SK-N-SH (cell line): ENCODE measurements at regions not wholly inside any gene's neighbourhood (a gene's known extent, or its start where the extent isn't known, plus 50 kb on each side); places are given as distances from the start of the nearest gene placed in this dataset.

Experiments used
- CHD2 ChIP-seq: fragments of 150-350 bp; IDR thresholded peaks from 2 replicates; pipeline ENCODE4 v1.6.1; 2018; ENCODE audit warnings: low read length; ENCODE audit not compliant: partially characterized antibody
- ELF1 ChIP-seq: IDR thresholded peaks from 2 replicates; pipeline ENCODE4 v1.4.0; 2012
- FOXM1 ChIP-seq: IDR thresholded peaks from 2 replicates; pipeline ENCODE4 v1.4.0; 2012; ENCODE audit warnings: low read depth, mild to moderate bottlenecking
- GABPA ChIP-seq: IDR thresholded peaks from 2 replicates; pipeline ENCODE4 v1.4.0; 2012; ENCODE audit warnings: low read depth, mild to moderate bottlenecking
- JUND ChIP-seq: IDR thresholded peaks from 2 replicates; pipeline ENCODE4 v1.4.0; 2012
- MXI1 ChIP-seq: IDR thresholded peaks from 2 replicates; pipeline ENCODE4 v1.6.1; 2012; ENCODE audit warnings: mild to moderate bottlenecking, low read depth, low read length, improper control_type of control experiment
- RFX5 ChIP-seq: IDR thresholded peaks from 2 replicates; pipeline ENCODE4 v1.6.1; 2012; ENCODE audit warnings: mild to moderate bottlenecking, improper control_type of control experiment, low read length
- RXRA ChIP-seq: IDR thresholded peaks from 2 replicates; pipeline ENCODE4 v1.4.0; 2012; ENCODE audit warnings: low read depth, mild to moderate bottlenecking, borderline replicate concordance
- SIN3A ChIP-seq: IDR thresholded peaks from 2 replicates; pipeline ENCODE4 v1.6.1; 2012; ENCODE audit warnings: low read depth, mild to moderate bottlenecking, low read length, moderate library complexity, borderline replicate concordance
- TEAD4 ChIP-seq: IDR thresholded peaks from 2 replicates; pipeline ENCODE4 v1.4.0; 2012; ENCODE audit warnings: mild to moderate bottlenecking, borderline replicate concordance; ENCODE audit not compliant: insufficient read depth
- TF ChIP-seq, protein P1 (sequence below): fragments of 200-600 bp; sonication (generic); IDR thresholded peaks from 2 replicates; pipeline ENCODE4 v1.6.1; 2017; ENCODE audit warnings: antibody characterized with exemption, mild to moderate bottlenecking, moderate library complexity
- TF ChIP-seq, protein P2 (sequence below): IDR thresholded peaks from 2 replicates; pipeline ENCODE4 v1.4.0; 2012; ENCODE audit warnings: low read depth
- TF ChIP-seq, protein P3 (sequence below): IDR thresholded peaks from 2 replicates; pipeline ENCODE4; 2012
- TF ChIP-seq, protein P4 (sequence below): IDR thresholded peaks from 2 replicates; pipeline ENCODE4 v1.4.0; 2012; ENCODE audit warnings: low read depth, borderline replicate concordance

DNA sequence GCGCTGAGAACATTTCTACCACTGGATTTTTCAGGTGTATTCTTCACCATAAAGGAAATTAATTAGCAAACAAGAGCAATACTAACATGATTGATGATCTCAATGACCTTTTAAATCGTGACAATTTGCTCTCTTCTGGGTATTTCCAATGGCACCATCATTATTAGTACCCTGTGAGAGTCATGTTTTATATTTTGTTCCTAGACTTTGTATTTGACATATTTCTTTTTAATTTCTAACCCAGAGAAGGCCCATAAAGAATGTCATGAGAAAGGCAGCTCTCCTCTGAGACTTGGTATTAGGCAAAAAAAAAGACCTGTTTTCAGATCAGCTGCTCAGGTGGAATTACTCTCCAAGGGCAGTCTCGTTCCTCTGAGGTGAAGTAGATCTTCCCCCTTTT lies 1253.4 kb downstream of the ROBO2 start:
- no peak for TF ChIP-seq MXI1
- TF ChIP-seq, protein P1, sequence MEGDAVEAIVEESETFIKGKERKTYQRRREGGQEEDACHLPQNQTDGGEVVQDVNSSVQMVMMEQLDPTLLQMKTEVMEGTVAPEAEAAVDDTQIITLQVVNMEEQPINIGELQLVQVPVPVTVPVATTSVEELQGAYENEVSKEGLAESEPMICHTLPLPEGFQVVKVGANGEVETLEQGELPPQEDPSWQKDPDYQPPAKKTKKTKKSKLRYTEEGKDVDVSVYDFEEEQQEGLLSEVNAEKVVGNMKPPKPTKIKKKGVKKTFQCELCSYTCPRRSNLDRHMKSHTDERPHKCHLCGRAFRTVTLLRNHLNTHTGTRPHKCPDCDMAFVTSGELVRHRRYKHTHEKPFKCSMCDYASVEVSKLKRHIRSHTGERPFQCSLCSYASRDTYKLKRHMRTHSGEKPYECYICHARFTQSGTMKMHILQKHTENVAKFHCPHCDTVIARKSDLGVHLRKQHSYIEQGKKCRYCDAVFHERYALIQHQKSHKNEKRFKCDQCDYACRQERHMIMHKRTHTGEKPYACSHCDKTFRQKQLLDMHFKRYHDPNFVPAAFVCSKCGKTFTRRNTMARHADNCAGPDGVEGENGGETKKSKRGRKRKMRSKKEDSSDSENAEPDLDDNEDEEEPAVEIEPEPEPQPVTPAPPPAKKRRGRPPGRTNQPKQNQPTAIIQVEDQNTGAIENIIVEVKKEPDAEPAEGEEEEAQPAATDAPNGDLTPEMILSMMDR, result no peak
- no peak for TF ChIP-seq SIN3A
- TF ChIP-seq, protein P2, sequence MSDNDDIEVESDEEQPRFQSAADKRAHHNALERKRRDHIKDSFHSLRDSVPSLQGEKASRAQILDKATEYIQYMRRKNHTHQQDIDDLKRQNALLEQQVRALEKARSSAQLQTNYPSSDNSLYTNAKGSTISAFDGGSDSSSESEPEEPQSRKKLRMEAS, result no peak
- TF ChIP-seq, protein P3, sequence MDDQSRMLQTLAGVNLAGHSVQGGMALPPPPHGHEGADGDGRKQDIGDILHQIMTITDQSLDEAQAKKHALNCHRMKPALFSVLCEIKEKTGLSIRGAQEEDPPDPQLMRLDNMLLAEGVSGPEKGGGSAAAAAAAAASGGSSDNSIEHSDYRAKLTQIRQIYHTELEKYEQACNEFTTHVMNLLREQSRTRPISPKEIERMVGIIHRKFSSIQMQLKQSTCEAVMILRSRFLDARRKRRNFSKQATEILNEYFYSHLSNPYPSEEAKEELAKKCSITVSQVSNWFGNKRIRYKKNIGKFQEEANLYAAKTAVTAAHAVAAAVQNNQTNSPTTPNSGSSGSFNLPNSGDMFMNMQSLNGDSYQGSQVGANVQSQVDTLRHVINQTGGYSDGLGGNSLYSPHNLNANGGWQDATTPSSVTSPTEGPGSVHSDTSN, result no peak
- TF ChIP-seq RXRA, result no peak
- TF ChIP-seq RFX5, result no peak
- TF ChIP-seq GABPA, result no peak
- TF ChIP-seq JUND, result no peak
- no peak for TF ChIP-seq TEAD4
- TF ChIP-seq ELF1, result no peak
- TF ChIP-seq FOXM1, result no peak
- TF ChIP-seq, protein P4, sequence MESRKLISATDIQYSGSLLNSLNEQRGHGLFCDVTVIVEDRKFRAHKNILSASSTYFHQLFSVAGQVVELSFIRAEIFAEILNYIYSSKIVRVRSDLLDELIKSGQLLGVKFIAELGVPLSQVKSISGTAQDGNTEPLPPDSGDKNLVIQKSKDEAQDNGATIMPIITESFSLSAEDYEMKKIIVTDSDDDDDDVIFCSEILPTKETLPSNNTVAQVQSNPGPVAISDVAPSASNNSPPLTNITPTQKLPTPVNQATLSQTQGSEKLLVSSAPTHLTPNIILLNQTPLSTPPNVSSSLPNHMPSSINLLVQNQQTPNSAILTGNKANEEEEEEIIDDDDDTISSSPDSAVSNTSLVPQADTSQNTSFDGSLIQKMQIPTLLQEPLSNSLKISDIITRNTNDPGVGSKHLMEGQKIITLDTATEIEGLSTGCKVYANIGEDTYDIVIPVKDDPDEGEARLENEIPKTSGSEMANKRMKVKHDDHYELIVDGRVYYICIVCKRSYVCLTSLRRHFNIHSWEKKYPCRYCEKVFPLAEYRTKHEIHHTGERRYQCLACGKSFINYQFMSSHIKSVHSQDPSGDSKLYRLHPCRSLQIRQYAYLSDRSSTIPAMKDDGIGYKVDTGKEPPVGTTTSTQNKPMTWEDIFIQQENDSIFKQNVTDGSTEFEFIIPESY, result no peak
- TF ChIP-seq CHD2, result no peak
